GM18867 (cell line): ENCODE measurements at regions not wholly inside any gene's neighbourhood (a gene's known extent, or its start where the extent isn't known, plus 50 kb on each side); places are given as distances from the start of the nearest gene placed in this dataset.

ENCODE experiments used
- ATAC-seq: cut with Tn5 transposase; IDR thresholded peaks from one replicate; pipeline ENCODE4 v1.9.1; 2021; ENCODE audit warnings: mild to moderate bottlenecking, moderate library complexity; ENCODE audit not compliant: unreplicated experiment

DNA sequence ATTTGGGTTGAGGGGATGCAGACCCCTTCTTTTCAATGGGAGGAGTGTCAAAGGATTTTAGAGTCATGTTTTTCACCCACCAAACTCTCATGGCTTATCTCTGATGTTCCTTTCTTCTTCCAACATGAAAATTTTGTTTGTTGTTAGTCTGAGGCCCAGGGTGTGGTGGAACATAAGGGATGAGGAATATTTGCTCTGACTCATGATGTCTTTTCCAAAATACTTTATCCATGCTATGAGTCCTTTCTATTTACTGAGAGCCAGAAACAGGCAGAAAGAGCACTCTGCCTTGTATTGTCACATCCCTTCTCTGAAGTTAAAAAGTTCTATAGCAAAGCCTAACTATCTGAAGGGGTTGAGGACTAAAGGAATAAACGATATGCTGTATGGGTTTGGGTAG lies 61.6 kb upstream of the GYPA start:
- ATAC-seq, result no peak

DNA sequence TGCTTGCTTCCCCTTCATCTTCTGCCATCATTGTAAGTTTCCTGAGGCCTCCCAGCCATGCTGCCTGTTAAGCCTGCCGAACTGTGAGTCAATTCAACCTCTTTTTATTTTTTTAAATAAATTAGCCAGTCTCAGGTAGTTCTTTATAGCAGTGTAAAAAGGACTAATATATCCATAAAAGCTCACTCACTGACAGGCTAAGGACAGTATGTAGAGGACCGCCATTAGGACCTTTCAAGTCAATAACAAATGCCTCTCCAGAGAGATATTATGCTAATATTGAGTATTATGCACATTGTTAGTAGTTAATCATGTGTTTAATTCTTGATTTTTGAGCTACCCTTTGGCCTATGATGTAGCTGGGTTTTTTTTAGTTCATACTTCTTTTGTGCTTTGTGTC lies 62.6 kb upstream of the GYPA start:
- ATAC-seq, result no peak

DNA sequence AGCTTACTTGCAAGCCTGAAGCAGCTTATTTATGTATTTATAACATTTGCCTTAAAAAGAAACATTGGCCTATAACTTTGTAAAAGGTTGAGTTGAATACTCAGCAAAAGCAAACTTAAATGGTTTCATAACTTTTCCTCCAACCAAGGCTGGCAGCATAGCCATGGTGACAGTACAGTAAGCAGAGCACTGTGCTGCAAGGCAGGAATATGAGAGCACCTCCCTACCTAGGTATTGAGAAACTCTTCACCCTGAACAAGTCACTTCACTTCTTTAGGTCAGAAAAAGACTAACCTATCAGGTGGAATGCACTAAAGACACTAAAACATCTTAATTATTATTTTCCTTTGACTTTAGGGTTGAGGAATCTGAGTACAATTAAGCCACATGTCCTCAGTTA lies 63.9 kb upstream of the GYPA start:
- ATAC-seq, result no peak

DNA sequence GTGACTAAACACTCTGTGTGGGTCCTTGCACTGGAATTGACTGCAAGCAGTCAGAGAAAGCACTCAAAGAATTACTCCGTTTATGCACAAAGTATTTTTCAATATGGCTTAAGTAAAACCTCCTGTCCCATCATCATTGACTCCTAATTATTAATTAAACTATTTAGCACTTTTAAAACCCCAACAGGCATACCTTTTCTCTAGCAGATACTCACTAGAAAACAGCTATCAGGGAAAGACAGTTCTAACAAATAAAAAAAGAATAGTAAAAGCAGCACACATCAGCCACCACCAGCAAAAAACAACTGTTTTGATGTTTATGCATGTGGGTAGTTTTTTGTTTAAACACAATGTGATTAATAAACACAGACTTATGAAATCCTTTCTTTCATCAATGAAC lies 66.2 kb upstream of the GYPA start:
- no peak for ATAC-seq

DNA sequence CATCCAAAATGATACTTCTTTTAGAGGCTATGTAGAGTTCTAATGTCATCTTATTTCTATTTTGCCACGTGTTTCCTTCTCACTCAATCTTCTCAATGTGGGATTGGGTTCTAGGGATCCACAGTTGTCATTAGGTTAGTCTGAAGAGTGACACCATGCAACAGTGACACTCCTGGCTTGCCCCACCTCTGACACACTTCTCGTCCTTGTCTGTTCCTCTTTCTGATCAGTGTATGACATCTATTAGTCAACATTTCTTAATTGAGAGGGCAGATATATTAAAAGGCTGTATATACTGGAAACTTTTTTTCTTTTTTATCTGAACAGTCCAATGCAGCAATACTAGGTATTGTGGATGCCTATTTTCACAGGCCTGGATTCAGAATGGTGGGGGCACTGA lies 67.6 kb upstream of the GYPA start:
- no peak for ATAC-seq

DNA sequence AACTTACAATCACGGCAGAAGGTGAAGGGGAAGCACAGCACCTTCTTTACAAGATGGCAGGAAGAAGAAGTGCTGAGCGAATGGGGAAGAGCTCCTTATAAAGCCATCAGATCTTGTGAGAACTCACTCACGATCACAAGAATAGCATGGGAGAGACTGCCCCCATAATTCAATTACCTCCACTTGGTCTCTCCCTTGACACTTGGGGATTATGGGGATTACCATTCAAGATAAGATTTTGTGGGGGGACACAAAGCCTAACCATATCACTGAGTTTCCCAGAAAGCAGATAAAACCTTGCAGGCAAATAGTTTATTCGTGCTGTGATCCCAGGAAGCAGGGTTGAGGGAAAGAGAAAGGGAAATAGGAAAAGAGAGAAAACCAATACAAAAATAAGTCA lies 69.0 kb upstream of the GYPA start:
- no peak for ATAC-seq

DNA sequence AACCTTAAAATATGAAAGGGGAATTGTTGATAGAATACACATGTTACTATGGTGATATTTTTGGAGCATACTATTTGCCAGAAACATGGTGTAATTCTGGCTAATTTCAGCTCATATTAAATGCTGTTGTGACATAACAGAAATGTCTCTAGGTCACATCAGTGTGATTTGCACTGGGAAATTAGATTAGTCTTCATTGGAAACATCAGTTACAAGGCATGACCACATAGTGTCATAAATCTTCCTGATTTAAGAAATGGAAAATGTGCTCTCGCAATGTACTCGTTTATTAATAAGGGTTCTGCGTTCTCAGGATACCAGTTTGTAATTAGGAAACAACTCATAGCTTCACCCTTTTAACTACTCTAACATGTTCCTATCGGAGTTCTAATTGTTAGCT lies 72.9 kb upstream of the GYPA start:
- no peak for ATAC-seq

DNA sequence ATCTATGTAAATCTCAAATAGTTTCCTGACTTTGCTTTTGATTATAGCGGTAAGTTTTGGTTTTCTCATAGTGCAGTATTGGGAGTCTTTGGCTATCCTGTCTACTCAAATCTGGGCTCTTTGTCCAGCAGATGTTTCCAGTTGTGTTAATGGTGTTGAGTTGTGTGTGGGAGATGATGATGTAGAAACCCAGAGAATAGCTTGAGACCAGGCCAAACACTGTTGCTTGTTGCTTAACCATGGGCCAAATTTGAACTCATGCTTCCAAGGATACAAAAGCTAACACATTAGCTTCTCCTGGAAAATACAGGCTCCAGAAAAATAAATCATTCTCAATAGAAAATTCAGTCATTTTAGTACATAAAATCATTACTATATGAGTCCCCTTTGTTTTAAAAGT lies 82.6 kb upstream of the GYPA start:
- no peak for ATAC-seq

DNA sequence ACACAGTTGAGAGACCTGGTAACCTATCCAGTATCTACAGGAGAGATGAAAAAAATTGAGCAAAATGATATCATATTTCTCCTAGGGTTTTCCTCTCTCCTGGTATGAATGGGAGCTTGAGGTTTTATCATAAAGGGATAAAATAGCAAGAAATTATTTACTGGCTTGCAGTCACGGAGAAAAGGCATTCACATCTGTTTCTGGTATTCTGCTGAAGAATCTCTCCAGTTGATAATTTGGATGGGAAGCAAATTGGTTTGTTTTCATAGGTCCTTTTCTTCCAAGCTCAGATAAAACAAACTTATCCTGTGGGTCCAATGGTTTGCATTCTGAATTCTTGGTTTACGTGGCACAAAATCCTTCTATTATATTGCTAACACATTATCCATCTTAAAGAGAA lies 83.1 kb upstream of the GYPA start:
- no peak for ATAC-seq

DNA sequence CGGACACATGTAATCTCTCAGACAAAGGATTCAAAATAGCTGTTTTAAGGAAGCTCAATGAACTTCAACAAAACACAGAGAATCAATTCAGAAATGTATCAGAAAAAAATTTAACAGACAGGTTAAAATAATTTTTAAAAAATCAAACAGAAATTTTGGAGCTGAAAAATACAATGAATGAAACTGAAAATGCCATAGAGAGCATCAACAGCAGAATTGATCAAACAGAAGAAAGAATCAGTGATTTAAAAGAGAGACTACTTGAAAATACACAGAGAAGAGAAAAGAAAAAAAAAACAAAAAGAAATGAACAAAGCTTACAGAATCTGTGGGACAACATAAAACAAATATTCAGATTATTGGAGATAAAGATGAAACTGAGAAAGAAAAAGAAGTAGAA lies 118.8 kb upstream of the GYPA start:
- no peak for ATAC-seq

DNA sequence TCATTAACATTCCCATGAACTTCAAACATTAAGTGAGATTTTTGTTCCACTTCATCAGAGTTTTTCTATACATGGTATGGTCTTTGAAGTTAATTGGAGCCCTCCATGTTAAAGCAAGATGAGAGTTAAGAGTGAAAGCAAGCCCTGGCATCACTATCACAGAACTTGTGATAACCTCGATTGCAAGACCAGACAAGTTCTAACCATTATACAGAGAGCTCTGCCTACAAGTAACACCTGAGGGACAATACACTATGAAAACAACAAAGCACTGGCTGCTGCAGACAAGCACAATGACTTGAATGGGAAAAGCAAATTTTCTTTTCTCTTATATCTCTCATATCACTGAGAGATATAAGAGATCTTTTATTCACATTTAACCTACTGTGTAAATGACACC lies 126.6 kb upstream of the GYPA start:
- ATAC-seq, result no peak

DNA sequence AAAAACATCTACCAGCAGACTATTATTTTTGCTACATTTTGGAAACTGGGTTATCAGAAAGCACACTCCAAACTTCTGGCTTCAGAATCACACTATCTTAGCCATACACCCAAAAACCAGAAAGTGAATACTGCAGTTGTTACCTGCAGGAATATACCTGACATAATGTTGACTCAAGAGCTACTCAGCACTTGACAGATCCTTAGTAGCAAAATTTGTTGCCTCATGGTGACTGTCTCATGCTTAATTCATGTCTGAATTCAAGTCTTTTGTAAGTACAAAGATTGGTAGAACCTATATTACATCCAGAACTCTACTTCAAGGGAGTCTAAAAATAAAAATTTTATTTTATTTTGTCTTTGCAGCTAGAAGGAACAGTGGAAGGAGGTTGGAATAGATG lies 140.2 kb upstream of the GYPA start:
- ATAC-seq, result no peak

DNA sequence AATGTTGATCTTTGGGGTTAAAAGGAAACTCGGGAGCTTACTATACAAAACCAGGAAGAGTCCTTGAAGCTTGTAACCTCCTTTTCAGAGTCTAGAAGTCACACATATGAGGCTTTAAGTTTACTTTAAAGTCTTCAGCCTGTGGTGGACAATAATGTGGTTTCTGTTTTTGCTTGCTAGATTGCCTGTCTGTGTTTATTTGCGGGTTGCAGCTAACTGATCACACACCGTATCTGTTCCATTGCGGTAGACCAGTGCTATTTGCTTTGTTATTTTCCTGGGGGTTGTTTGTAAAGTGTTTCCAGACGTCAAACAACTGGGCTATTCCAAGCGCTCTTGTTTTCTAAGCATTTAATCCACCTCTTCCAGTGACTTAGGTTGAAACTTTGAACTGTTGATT lies 143.0 kb upstream of the GYPA start:
- no peak for ATAC-seq

DNA sequence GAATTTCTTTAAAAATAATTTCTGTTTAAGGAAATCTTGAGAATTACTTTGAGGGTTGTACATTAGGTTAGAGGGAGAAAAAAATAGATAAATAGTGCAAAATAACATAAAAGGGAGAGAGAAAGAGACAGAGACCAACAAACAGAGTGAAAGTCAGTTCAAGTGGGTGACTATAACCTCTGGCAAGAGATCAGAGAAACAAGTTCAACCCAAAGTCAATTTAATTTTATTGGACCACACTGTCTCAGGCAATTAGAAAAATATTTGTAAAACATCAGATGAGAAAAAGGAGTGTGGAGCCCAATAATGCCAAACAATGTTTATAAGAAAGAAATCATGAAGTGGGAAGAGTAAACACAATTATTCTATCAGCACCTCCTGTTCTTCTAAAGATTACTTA lies 143.5 kb upstream of the GYPA start:
- no peak for ATAC-seq

DNA sequence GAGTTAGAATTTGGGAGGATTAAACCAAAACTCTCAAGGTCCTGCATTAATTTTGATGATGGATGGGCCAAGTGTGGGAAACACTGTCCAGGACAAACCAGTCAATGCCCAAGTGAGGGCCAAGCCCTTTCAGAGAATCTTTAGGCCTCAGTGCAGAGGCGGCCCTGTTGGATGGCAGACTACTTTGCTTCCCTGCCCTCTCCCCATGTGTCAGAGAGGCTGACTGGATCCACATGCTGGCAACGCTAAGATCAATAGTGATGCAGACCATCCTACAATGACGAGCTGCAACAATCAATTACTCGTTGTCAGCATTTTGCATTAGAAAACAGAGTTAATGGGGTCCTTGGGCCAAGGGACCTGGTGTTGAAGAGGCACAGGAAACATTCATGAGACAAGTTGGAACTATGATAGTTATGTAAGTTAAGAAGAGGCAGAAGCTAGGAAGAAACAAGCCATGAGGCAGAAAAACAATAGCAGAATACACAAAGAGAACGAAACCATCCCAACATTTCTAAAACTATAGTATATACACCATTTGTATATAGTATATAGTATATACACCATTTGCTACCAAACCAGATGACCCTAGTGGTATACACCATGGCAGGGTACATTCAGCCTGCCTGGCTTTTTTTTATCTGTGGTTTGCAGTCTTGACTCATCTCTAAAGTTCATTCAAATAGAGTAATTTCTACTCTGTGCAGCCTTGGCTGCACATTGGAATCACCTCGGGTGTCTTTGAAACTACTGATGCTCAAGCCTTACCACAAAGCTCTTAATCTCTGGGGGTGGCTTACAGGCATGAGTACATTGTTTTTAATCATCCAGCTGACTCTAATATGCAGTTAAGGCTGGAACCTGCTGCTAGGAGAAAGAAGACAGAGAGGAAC lies 147.7 kb upstream of the GYPA start:
- ATAC-seq, result peak; percentile 86

DNA sequence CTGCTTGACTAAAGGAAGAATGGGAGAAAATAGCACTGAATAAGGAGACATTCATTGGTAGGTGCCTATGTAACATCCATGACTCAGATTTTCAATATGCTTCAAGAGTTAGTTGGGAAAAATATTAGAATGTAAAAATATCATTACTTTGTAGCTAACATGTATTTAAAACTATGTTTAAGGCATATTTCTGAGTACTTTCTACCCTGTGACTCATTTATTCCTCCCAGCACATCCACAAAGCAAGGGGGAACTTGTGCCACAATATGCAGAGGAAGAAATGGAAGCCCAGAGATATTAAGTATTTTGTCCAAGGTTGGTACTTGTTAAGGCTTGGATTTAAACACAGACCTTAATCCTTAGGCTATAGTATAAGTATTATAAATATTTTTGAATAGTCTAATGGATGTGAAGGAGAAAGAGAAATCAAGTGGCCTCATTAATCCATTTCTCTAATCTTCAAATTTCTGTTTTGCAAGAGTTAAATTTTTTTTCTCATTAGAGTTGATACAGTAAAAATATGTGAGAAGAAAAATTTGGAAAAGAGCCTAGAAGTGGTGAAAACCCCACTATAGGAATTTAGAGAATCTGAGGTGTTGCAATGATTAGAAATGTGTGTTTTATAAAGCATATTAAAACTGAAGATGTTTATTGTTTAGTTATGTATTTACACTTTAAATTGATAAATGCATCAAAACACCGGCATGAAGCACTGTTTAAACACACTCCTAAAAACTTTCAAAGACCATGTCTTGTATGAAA lies 149.3 kb upstream of the GYPA start:
- no peak for ATAC-seq

DNA sequence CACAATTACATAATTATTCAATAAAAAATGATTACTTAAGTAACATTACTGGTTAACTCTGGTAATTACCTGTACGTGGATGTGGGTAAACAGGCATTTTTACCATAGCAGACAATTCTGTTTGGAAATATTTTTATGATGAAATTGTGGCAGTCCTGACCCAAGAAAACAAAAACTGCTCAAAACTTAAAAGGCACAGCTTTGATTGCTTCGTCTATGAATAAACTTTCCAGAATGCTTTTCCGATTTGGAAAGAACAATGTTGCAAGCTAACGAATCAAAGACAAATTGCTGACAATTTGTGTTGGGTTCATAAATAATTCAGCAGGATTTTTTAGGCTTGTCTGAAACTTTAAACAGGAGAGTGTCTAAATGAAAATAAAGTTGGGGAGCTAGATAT lies 150.6 kb upstream of the GYPA start:
- ATAC-seq, result no peak

DNA sequence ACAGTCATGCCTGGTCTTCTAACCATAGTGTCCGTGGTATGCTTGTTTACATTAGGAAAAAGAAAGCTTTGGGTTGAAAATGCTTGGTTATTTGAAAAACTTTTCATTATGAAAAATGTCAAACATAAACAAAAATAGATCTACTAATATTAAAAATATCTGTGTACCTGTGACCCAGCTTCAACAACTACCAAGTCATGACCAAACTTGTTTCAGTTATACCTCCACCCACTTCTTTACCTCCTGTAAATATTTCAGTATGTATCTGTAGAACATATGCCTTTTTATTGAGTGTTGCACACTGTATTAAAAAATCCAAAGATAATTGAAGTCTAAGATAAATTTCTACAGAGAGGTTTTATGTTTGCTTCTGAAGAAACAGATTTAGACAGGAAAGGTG lies 153.7 kb upstream of the GYPA start:
- ATAC-seq, result no peak

DNA sequence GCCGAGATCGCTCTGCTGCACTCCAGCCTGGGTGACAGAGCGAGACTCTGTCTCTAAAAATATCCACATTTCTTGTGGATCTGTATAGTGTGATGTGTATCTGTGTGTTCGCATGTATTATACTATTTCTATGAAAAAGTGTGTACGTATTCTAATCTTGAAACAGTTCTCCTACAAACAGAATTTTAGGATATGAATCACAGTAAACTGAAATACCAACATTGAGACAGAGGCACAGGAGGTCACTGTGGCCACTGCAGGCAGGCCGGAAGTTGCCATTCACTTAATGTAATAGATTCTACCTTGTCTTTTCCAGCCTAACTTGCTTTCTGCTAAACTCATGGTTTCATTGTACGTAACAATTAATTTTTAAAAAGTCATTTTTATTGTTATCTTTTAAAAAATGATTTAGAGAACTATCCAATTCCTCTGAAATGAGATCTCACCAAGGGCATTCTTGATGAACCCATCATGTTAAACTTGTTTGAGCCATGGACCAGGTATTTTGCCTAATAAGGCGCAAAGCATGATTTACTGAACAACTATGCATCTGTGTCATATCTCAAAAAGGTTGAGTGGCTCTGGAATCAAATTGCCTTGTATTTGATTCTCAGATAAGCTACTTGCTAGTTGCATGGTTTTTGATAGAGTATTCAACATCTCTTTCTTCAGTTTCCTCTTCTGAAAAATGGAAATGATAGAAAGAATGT lies 154.9 kb upstream of the GYPA start:
- ATAC-seq, result no peak

DNA sequence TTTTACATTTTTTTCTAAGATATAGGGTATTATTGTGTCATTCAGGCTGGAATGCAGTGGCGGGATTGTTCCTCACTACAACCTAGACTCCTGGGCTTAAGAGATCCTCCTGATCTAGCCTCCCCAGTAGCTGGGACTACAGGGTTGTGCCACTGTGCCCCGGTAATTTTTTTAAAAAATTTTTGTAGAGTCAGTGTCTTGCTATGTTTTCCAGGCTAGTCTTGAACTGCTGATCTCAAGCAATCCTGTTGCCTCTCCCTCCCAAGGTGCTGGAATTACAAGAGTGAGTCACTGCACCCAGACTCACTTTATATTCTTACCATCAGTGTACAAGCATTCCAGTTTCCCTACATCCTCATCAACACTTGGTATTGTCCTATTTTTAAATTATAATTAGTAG lies 156.4 kb upstream of the GYPA start:
- ATAC-seq, result no peak

DNA sequence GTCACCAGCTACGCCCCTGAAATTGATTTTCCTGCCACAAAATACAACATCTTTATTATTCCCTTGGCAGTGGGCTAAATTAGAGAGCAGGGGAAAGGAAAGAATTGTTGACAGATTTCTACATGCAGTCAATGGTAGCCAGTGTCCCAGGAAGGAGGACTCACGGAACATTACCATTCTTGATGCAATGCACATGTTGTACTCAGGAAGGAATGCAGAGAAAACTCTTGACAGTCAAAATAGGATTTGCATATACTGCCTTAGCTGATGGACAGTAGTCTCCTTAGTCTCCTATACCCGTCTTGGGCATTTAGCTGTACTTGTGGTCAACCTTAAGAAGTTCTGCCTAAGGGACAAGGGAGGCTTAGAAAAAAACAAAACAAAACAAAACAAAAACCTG lies 158.0 kb upstream of the GYPA start:
- no peak for ATAC-seq

DNA sequence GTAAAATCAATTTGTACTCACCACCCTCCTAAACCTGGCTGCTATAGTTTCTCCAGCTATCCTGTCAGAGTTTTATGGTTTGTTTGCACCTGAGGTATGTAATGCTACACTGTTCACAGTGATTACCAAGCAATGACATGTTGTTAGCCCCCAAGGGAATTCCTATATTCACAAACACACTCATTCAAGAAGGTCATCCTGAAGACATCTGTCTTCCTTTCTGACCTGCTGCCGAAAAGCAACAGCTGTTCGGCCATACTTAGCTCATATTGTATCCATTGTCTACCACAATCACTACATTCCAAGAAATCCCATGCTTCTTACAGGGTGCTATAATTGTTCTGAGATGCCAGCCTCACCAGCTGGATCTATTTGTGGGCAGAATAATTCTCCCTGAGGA lies 160.1 kb upstream of the GYPA start:
- no peak for ATAC-seq
